Hematopoietic multipotent progenitor cell treated with erythropoietin and hydrocortisone succinate and interleukin-3 and kit ligand, for 4 days (in vitro differentiated cells): ENCODE measurements at regions not wholly inside any gene's neighbourhood (a gene's known extent, or its start where the extent isn't known, plus 50 kb on each side); places are given as distances from the start of the nearest gene placed in this dataset.
"Not testable (repeated sequence)": the region's sequence is repeated elsewhere in the genome, so short reads cannot be mapped to it uniquely, and the experiment has no call there.

Experiments
- DNase-seq: peaks from one replicate; pipeline ENCODE4 v3.0.0-alpha.2; 2015

GRCh38 chr3:76206346-76206745 lies 421.0 kb upstream of the ZNF717 start:
- DNase-seq, result no peak

- no peak for DNase-seq
Observed at GRCh38 chr3:76212679-76213078, 427.3 kb upstream of the ZNF717 start.

GRCh38 chr3:76222201-76222600 lies 436.9 kb upstream of the ZNF717 start:
- DNase-seq, result peak; percentile 1

- no peak for DNase-seq
Observed at GRCh38 chr3:76231258-76231657, 445.9 kb upstream of the ZNF717 start.

- DNase-seq, result no peak
Observed at GRCh38 chr3:76242886-76243753, 457.8 kb upstream of the ZNF717 start.

- DNase-seq, result no peak
Observed at GRCh38 chr3:76245073-76245472, 459.7 kb upstream of the ZNF717 start.

- DNase-seq, result no peak
Observed at GRCh38 chr3:76245622-76246021, 460.3 kb upstream of the ZNF717 start.

- DNase-seq, result no peak
Observed at GRCh38 chr3:76264496-76264895, 479.1 kb upstream of the ZNF717 start.

GRCh38 chr3:76264911-76265310 lies 479.6 kb upstream of the ZNF717 start:
- no peak for DNase-seq

- no peak for DNase-seq
Observed at GRCh38 chr3:76266511-76266910, 481.2 kb upstream of the ZNF717 start.

GRCh38 chr3:76267851-76268380 lies 482.6 kb upstream of the ZNF717 start:
- DNase-seq, result no peak

GRCh38 chr3:76293856-76294255 lies 508.5 kb upstream of the ZNF717 start:
- DNase-seq, result no peak

- DNase-seq, result no peak
Observed at GRCh38 chr3:76300746-76301145, 515.4 kb upstream of the ZNF717 start.

GRCh38 chr3:76307556-76307955 lies 522.2 kb upstream of the ZNF717 start:
- no peak for DNase-seq

GRCh38 chr3:76308541-76308940 lies 523.2 kb upstream of the ZNF717 start:
- DNase-seq, result no peak

GRCh38 chr3:76310089-76310488 lies 524.7 kb upstream of the ZNF717 start:
- DNase-seq, result no peak

GRCh38 chr3:76310667-76311066 lies 525.3 kb upstream of the ZNF717 start:
- no peak for DNase-seq

- no peak for DNase-seq
Observed at GRCh38 chr3:76311941-76312340, 526.6 kb upstream of the ZNF717 start.

GRCh38 chr3:76315906-76316305 lies 530.6 kb upstream of the ZNF717 start:
- not testable (repeated sequence) for DNase-seq

GRCh38 chr3:76321614-76322013 lies 536.3 kb upstream of the ZNF717 start:
- no peak for DNase-seq

- DNase-seq, result no peak
Observed at GRCh38 chr3:76324101-76324500, 538.8 kb upstream of the ZNF717 start.

GRCh38 chr3:76345878-76346277 lies 560.5 kb upstream of the ZNF717 start:
- no peak for DNase-seq

- no peak for DNase-seq
Observed at GRCh38 chr3:76346690-76347089, 561.3 kb upstream of the ZNF717 start.

GRCh38 chr3:76349715-76350480 lies 564.5 kb upstream of the ZNF717 start:
- no peak for DNase-seq
